ENCODE measurements at regions not wholly inside any gene's neighbourhood (a gene's known extent, or its start where the extent isn't known, plus 50 kb on each side); places are given as distances from the start of the nearest gene placed in this dataset.

GRCh38 chr14:45838597-45838996 is 585.6 kb upstream of the MIS18BP1 start:
- H3K4ac ChIP-seq (replicated peaks; ENCODE audit: insufficient read length, low read depth, low read length): no peak overlapping the region
- H2BK120ac ChIP-seq (replicated peaks; ENCODE audit: low read depth, low read length): no peak overlapping the region
- no peak overlapping the region for H2AFZ ChIP-seq (ENCODE audit: low read length)
- H3K27me3 ChIP-seq (replicated peaks in 1 of 4; ENCODE audit: control insufficient read depth in 3 of 4, extremely low read depth in 1 of 4, insufficient read depth in 3 of 4, low read length in 3 of 4): no peaks in the 10 kb centered on the region
- H3K79me1 ChIP-seq (ENCODE audit: low read depth, low read length): no peaks in the 10 kb centered on the region
- ChIA-PET CTCF (ENCODE audit: partially characterized antibody) (interaction anchor here (2.1 kb wide), 1 partner anchor 13 kb away, joined by 4 read pairs; no protein-coding TSS in a partner anchor), POLR2A (ENCODE audit: partially characterized antibody) (no interaction called here)
- no peak overlapping the region for H3K4me2 ChIP-seq (ENCODE audit: insufficient read depth in 1 of 2, low read depth in 2 of 2, low read length in 2 of 2)
- no peaks in the 10 kb centered on the region for H3K9me3 ChIP-seq (ENCODE audit: insufficient read depth in 2 of 2, low read depth in 1 of 2, low read length in 1 of 2)
- H4K91ac ChIP-seq (replicated peaks; ENCODE audit: insufficient read length, low read length): no peak overlapping the region
- no peak overlapping the region for H2BK15ac ChIP-seq (ENCODE audit: low read length)
- no peak for DNase-seq (ENCODE audit: low read depth in 1 of 2, low spot score in 2 of 2)
- no peaks in the 10 kb centered on the region for H3K36me3 ChIP-seq (ENCODE audit: control insufficient read depth in 2 of 4, insufficient read depth in 4 of 4, low read length in 3 of 4)
- H2BK5ac ChIP-seq (ENCODE audit: low read depth, low read length): no peak overlapping the region
- H3K23ac ChIP-seq (ENCODE audit: insufficient read length): no peak overlapping the region
- H3K23me2 ChIP-seq (ENCODE audit: low read depth, low read length): no peaks in the 10 kb centered on the region
- H2BK20ac ChIP-seq (ENCODE audit: low read length): no peak overlapping the region
- H2BK12ac ChIP-seq (ENCODE audit: low read depth, low read length): no peak overlapping the region
- no peak overlapping the region for H4K8ac ChIP-seq (ENCODE audit: extremely low read depth, insufficient read depth, low read length)
- H3K56ac ChIP-seq (replicated peaks; ENCODE audit: insufficient read length, low read depth, low read length): no peak overlapping the region
- H3K14ac ChIP-seq (ENCODE audit: insufficient read length): no peak overlapping the region
- no peaks in the 10 kb centered on the region for H3K4me1 ChIP-seq (replicated peaks in 1 of 4; ENCODE audit: control insufficient read depth in 3 of 4, insufficient read depth in 4 of 4, low read length in 3 of 4)
- WGBS, 2 experiments (ENCODE audit: extremely low coverage in 1 of 2, insufficient coverage in 1 of 2, insufficient read length in 1 of 2, insufficient replicate concordance in 2 of 2, low coverage in 1 of 2, low lambda C conversion rate in 2 of 2, missing lambda C conversion rate in 1 of 2): 73% methylated on average over 2 of the region's 2 CpGs; no CpG with 5 or more reads in 1 of the 2 experiments
- TF ChIP-seq RAD21 (IDR thresholded peaks at IDR 0.05 in 1 of 2, conservative IDR thresholded peaks at IDR 0.05 in 1 of 2; ENCODE audit: low read depth in 2 of 2, low read length in 2 of 2) (peak; percentile 36 to 41), CTBP2 (IDR thresholded peaks at IDR 0.05; ENCODE audit: borderline replicate concordance, insufficient read depth, insufficient read length, low read length) (no peak), CTCF (IDR thresholded peaks at IDR 0.05; ENCODE audit: control extremely low read depth in 1 of 3, insufficient read depth in 1 of 3, low read depth in 1 of 3, low read length in 3 of 3) (peak in 1 of 3 experiments; percentile 16; a peak in 2 of 4 replicates), EGR1 (IDR thresholded peaks at IDR 0.05; ENCODE audit: borderline replicate concordance, low read depth, low read length) (no peak), KDM5A (IDR thresholded peaks at IDR 0.05; ENCODE audit: low read length) (no peak)
- TF ChIP-seq, protein P1, sequence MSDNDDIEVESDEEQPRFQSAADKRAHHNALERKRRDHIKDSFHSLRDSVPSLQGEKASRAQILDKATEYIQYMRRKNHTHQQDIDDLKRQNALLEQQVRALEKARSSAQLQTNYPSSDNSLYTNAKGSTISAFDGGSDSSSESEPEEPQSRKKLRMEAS (IDR thresholded peaks at IDR 0.05): no peak
- H3K9ac ChIP-seq (replicated peaks in 1 of 4; ENCODE audit: extremely low read depth in 1 of 4, low read depth in 3 of 4, low read length in 3 of 4): no peak overlapping the region
- H4K20me1 ChIP-seq (replicated peaks in 1 of 2; ENCODE audit: control insufficient read depth in 1 of 2, insufficient read depth in 2 of 2, low read length in 2 of 2): no peaks in the 10 kb centered on the region
- H4K5ac ChIP-seq (ENCODE audit: insufficient read length, low read depth, low read length): no peak overlapping the region
- no peak for FAIRE-seq
- no peak overlapping the region for H2AK5ac ChIP-seq (ENCODE audit: low read depth, low read length)
- H3K79me2 ChIP-seq (ENCODE audit: control insufficient read depth in 1 of 2, insufficient read depth in 2 of 2, low read length in 2 of 2): no peaks in the 10 kb centered on the region
- no peak overlapping the region for H3K18ac ChIP-seq (ENCODE audit: extremely low read depth, low read length)
- no peak overlapping the region for H3K27ac ChIP-seq (ENCODE audit: low read depth, low read length)
- H3K4me3 ChIP-seq (ENCODE audit: extremely low read depth in 1 of 4, insufficient read depth in 2 of 4, low read depth in 3 of 4, low read length in 4 of 4): no peak overlapping the region

All from H1 (cell line).